ENCODE measurements at regions not wholly inside any gene's neighbourhood (a gene's known extent, or its start where the extent isn't known, plus 50 kb on each side); places are given as distances from the start of the nearest gene placed in this dataset.

DNA sequence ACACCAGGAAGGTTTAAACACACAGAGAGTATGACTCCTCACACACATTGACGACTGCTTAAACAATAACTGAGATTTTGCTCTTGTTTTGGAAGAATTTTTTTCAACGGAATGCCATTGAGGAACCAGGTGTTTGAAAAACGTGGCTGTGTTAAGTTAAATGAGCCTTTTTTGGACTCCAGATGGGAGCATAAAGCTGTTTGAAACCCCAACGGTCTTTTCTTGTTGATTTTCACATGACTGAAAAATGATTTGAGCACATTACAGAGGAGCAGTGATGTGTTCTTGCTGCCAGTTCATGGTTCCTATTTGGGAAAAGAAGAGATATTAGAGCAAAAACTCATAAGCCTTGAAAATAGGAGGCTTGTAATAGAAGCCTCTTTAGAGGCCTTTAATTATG lies 97.8 kb upstream of the SELENOK start:
- H3K36me3 ChIP-seq (ENCODE audit: control insufficient read depth in 1 of 2, insufficient read depth in 2 of 2, low read length in 2 of 2): no peaks in the 10 kb centered on the region
- H3K4me2 ChIP-seq (ENCODE audit: low read length): no peak overlapping the region
- no peaks in the 10 kb centered on the region for H4K20me1 ChIP-seq (ENCODE audit: insufficient read depth)
- RAD21 ChIA-PET (ENCODE audit: low non-redundant PET in 1 of 2, low total read pairs in 2 of 2, uncharacterized antibody in 2 of 2, unreplicated experiment in 2 of 2): no interaction called here
- intact Hi-C loops (cut with micrococcal nuclease): no loop called here
- H3K79me2 ChIP-seq (ENCODE audit: insufficient read depth, low read length): no peaks in the 10 kb centered on the region
- CTCF ChIA-PET: no interaction called here
- no peak overlapping the region for H3K9ac ChIP-seq (ENCODE audit: low read length)
- no peak overlapping the region for H3K27ac ChIP-seq (ENCODE audit: low read depth, low read length)
- ATAC-seq: no peak
- no peaks in the 10 kb centered on the region for H3K4me1 ChIP-seq (ENCODE audit: control insufficient read depth in 1 of 2, insufficient read depth in 2 of 2, low read length in 2 of 2)
- H3K4me3 ChIP-seq (replicated peaks in 1 of 2; ENCODE audit: low read depth in 1 of 2, low read length in 2 of 2): no peak overlapping the region
- no peak overlapping the region for H2AFZ ChIP-seq (ENCODE audit: low read depth, low read length, poor library complexity, severe bottlenecking)
- no peaks in the 10 kb centered on the region for H3K9me2 ChIP-seq (ENCODE audit: insufficient read depth)
- no peaks in the 10 kb centered on the region for H3K9me3 ChIP-seq (ENCODE audit: control insufficient read depth in 1 of 2, insufficient read depth in 1 of 2, low read depth in 1 of 2, low read length in 2 of 2)
- H3K27me3 ChIP-seq (ENCODE audit: insufficient read depth, low read length): no peaks in the 10 kb centered on the region
- POLR2A ChIA-PET: no interaction called here
- no peak for DNase-seq (ENCODE audit: low read depth, low spot score)
- BruUV-seq (replicated peaks): no TSS peak
- TF ChIP-seq CTCF (IDR thresholded peaks at IDR 0.05 in 2 of 3, conservative IDR thresholded peaks at IDR 0.05 in 1 of 3; ENCODE audit: borderline replicate concordance in 1 of 3, insufficient read depth in 1 of 3, low read depth in 2 of 3, low read length in 2 of 3) (no peak), EZH2 (IDR thresholded peaks at IDR 0.05) (no peak)

DNA sequence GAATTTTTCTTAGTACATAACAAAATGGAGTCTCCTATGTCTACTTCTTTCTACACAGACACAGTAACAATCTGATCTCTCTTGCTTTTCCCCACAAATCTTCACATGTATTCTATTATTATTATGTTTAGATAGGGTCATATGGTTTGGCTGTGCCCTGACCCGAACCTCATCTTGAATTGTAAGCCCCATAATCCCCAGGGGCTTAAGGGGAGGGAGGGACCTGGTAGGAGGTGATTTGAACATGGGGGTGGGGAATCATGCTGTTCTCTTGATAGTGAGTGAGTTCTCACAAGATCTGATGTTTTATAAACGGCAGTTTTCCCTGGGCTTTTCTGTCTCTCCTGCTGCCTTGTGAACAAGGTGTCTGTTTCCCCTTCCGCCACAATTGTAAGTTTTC lies 86.7 kb upstream of the SELENOK start:
- BruUV-seq (replicated peaks): no TSS peak
- RAD21 ChIA-PET (ENCODE audit: low non-redundant PET in 1 of 2, low total read pairs in 2 of 2, uncharacterized antibody in 2 of 2, unreplicated experiment in 2 of 2): no interaction called here
- H2AFZ ChIP-seq (ENCODE audit: low read depth, low read length, poor library complexity, severe bottlenecking): no peak overlapping the region
- no peak for TF ChIP-seq CEBPB (IDR thresholded peaks at IDR 0.05; ENCODE audit: low read depth)
- TF ChIP-seq, protein P1, sequence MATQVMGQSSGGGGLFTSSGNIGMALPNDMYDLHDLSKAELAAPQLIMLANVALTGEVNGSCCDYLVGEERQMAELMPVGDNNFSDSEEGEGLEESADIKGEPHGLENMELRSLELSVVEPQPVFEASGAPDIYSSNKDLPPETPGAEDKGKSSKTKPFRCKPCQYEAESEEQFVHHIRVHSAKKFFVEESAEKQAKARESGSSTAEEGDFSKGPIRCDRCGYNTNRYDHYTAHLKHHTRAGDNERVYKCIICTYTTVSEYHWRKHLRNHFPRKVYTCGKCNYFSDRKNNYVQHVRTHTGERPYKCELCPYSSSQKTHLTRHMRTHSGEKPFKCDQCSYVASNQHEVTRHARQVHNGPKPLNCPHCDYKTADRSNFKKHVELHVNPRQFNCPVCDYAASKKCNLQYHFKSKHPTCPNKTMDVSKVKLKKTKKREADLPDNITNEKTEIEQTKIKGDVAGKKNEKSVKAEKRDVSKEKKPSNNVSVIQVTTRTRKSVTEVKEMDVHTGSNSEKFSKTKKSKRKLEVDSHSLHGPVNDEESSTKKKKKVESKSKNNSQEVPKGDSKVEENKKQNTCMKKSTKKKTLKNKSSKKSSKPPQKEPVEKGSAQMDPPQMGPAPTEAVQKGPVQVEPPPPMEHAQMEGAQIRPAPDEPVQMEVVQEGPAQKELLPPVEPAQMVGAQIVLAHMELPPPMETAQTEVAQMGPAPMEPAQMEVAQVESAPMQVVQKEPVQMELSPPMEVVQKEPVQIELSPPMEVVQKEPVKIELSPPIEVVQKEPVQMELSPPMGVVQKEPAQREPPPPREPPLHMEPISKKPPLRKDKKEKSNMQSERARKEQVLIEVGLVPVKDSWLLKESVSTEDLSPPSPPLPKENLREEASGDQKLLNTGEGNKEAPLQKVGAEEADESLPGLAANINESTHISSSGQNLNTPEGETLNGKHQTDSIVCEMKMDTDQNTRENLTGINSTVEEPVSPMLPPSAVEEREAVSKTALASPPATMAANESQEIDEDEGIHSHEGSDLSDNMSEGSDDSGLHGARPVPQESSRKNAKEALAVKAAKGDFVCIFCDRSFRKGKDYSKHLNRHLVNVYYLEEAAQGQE (IDR thresholded peaks at IDR 0.05; ENCODE audit: low read depth): no peak
- no peak for TF ChIP-seq EGR1 (IDR thresholded peaks at IDR 0.05; ENCODE audit: low read depth)
- no peak for TF ChIP-seq EZH2 (IDR thresholded peaks at IDR 0.05)
- TF ChIP-seq POLR2A (IDR thresholded peaks at IDR 0.05; ENCODE audit: borderline replicate concordance, extremely low read depth, insufficient read depth, insufficient read length): no peak
- TF ChIP-seq, protein P2, sequence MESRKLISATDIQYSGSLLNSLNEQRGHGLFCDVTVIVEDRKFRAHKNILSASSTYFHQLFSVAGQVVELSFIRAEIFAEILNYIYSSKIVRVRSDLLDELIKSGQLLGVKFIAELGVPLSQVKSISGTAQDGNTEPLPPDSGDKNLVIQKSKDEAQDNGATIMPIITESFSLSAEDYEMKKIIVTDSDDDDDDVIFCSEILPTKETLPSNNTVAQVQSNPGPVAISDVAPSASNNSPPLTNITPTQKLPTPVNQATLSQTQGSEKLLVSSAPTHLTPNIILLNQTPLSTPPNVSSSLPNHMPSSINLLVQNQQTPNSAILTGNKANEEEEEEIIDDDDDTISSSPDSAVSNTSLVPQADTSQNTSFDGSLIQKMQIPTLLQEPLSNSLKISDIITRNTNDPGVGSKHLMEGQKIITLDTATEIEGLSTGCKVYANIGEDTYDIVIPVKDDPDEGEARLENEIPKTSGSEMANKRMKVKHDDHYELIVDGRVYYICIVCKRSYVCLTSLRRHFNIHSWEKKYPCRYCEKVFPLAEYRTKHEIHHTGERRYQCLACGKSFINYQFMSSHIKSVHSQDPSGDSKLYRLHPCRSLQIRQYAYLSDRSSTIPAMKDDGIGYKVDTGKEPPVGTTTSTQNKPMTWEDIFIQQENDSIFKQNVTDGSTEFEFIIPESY (IDR thresholded peaks at IDR 0.05; ENCODE audit: extremely low read depth, insufficient replicate concordance, low read length): no peak
- no peak for TF ChIP-seq TCF7L2 (IDR thresholded peaks at IDR 0.05; ENCODE audit: borderline replicate concordance, extremely low read depth, insufficient read depth, insufficient read length)
- TF ChIP-seq FOSL1 (IDR thresholded peaks at IDR 0.05; ENCODE audit: low read depth): no peak
- no peak for TF ChIP-seq ATF3 (IDR thresholded peaks at IDR 0.05)
- TF ChIP-seq ELF1 (IDR thresholded peaks at IDR 0.05; ENCODE audit: borderline replicate concordance, low read depth): no peak
- TF ChIP-seq, protein P3, sequence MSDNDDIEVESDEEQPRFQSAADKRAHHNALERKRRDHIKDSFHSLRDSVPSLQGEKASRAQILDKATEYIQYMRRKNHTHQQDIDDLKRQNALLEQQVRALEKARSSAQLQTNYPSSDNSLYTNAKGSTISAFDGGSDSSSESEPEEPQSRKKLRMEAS (IDR thresholded peaks at IDR 0.05): no peak
- no peak for TF ChIP-seq SP1 (IDR thresholded peaks at IDR 0.05; ENCODE audit: low read depth)

More for the DNA sequence above, 86.7 kb upstream of the SELENOK start:
- DNase-seq (ENCODE audit: low read depth, low spot score) (no peak), ATAC-seq (no peak)
- Histone ChIP-seq H4K20me1 (ENCODE audit: insufficient read depth) (no peaks in the 10 kb centered on the region), H3K4me1 (ENCODE audit: control insufficient read depth in 1 of 2, insufficient read depth in 2 of 2, low read length in 2 of 2) (no peaks in the 10 kb centered on the region), H3K9me3 (ENCODE audit: control insufficient read depth in 1 of 2, insufficient read depth in 1 of 2, low read depth in 1 of 2, low read length in 2 of 2) (no peaks in the 10 kb centered on the region), H3K79me2 (ENCODE audit: insufficient read depth, low read length) (no peaks in the 10 kb centered on the region; the same call in 1 of the 2 replicates), H3K4me3 (replicated peaks in 1 of 2; ENCODE audit: low read depth in 1 of 2, low read length in 2 of 2) (no peak overlapping the region), H3K27ac (ENCODE audit: low read depth, low read length) (no peak overlapping the region), H3K9ac (ENCODE audit: low read length) (no peak overlapping the region), H3K9me2 (ENCODE audit: insufficient read depth) (no peaks in the 10 kb centered on the region), H3K4me2 (ENCODE audit: low read length) (no peak overlapping the region), H3K27me3 (ENCODE audit: insufficient read depth, low read length) (0 out of 2 replicates have a peak, but pooled peaks cover 5% of the 10 kb centered on the region), H3K36me3 (ENCODE audit: control insufficient read depth in 1 of 2, insufficient read depth in 2 of 2, low read length in 2 of 2) (no peaks in the 10 kb centered on the region)
- ChIA-PET CTCF (no interaction called here), POLR2A (no interaction called here)
- intact Hi-C loops (cut with micrococcal nuclease): no loop called here
